ENCODE measurements at regions not wholly inside any gene's neighbourhood (a gene's known extent, or its start where the extent isn't known, plus 50 kb on each side); places are given as distances from the start of the nearest gene placed in this dataset.
"Not testable (repeated sequence)": the region's sequence is repeated elsewhere in the genome, so short reads cannot be mapped to it uniquely, and the experiment has no call there.

DNA sequence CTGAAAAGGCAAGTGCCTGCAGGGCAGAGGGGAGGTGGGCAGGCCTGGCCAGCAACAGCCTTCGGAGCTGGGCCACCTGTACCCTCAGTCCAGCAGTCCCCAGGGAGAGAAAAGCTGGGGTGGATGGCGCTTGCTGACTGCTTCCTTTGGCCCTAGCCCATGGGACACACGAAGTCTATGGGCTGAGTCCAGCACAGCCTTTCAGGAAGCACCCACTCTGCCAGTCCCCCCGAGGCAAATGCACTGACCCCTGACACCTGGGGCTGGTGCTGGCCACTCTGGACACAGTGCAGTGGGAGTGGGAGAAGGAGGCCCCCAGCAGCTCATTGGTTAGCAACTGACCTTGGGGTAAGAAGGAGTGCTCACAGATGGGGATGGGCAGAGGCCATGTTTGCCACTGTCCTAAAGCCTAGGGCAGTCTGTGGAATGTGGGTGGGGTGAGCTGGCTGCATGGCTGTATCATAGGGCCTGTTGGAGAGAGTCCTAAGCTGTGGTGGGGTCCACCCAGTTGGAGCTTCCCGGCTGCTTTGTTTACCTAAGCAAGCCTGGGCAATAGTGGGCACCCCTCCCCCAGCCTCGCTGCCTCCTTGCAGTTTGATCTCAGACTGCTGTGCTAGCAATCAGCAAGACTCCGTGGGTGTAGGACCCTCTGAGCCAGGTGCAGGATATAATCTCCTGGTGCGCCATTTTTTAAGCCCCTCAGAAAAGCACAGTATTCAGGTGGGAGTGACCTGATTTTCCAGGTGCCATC lies 240.2 kb downstream of the ANKRD30B start:
- POLR2A ChIA-PET; H3K4me1 ChIP-seq (ENCODE audit: control insufficient read depth, insufficient read depth, low read length); H3K36me3 ChIP-seq (ENCODE audit: control insufficient read depth in 2 of 2, insufficient read depth in 1 of 2, low read length in 2 of 2); H3K4me3 ChIP-seq (ENCODE audit: low read depth, low read length); H3K27ac ChIP-seq (ENCODE audit: extremely low read depth, low read depth, low read length); H3K9me3 ChIP-seq (ENCODE audit: control insufficient read depth, insufficient read depth, low read depth, low read length): not testable (repeated sequence)
- CTCF ChIA-PET, result interaction anchor here (0.8 kb wide), 1 partner anchor 9 kb away, joined by 4 read pairs; no protein-coding TSS in a partner anchor

DNA sequence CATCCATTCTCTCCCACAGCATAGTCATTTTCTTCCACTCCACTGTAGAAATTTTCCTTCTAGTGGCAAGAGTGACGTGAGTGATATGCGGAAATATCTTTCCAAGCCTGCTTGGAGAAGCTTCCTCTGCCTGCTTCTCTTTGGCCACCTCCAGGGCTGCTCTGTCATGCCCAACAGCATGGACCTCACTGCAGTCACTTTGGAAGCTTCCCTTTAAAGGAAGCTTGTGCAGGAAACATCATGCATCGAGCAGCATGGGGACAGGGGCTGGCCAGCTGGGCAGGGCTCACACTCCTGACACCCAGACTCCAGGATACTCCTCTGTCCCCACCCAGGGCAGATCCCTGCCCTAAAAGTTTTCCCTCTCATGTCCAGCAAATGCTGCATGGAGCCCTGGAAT lies 241.6 kb downstream of the ANKRD30B start:
- POLR2A ChIA-PET; H3K4me3 ChIP-seq (ENCODE audit: low read depth, low read length); H3K9me3 ChIP-seq (ENCODE audit: control insufficient read depth, insufficient read depth, low read depth, low read length); H3K4me1 ChIP-seq (ENCODE audit: control insufficient read depth, insufficient read depth, low read length); H3K27ac ChIP-seq (ENCODE audit: extremely low read depth, low read depth, low read length); H3K36me3 ChIP-seq (ENCODE audit: control insufficient read depth in 2 of 2, insufficient read depth in 1 of 2, low read length in 2 of 2): not testable (repeated sequence)
- CTCF ChIA-PET, result interaction anchor here (2.3 kb wide), 1 partner anchor 11 kb away, joined by 6 read pairs; no protein-coding TSS in a partner anchor

DNA sequence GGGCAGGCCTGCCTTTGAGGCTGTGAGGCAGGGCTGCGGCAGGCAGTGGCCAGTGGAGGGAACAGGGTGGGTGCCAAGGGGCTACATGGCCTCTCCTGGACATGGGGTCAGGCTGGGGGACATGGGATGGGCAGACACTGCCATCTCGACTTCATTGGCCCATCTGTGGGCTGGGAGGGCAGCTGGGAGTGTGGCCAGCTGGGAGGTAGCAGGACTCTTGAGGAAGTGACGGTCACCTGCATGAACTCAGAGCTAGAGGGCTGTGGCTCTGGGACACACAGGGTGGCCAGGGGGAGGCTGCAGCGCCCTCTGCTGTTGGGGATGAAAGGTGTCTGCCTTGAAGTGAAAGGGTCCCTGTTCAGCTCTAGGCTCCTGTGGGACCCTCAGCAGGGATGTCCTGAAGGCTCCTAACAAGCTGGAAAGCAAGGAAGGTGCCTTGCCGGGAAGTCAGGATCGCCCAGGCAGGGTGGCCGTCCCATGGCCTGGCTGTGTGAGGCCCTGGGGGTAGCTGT lies 244.0 kb downstream of the ANKRD30B start:
- H3K4me3 ChIP-seq (ENCODE audit: low read depth, low read length); POLR2A ChIA-PET; H3K4me1 ChIP-seq (ENCODE audit: control insufficient read depth, insufficient read depth, low read length); H3K27ac ChIP-seq (ENCODE audit: extremely low read depth, low read depth, low read length); H3K36me3 ChIP-seq (ENCODE audit: control insufficient read depth in 2 of 2, insufficient read depth in 1 of 2, low read length in 2 of 2); H3K9me3 ChIP-seq (ENCODE audit: control insufficient read depth, insufficient read depth, low read depth, low read length): not testable (repeated sequence)
- CTCF ChIA-PET, result interaction anchor here (1.0 to 2.3 kb wide), 4 partner anchors 11 to 77 kb away, joined by 3 to 6 read pairs (median 4); no protein-coding TSS in a partner anchor

- CTCF ChIA-PET, result interaction anchor here (0.7 to 1.2 kb wide), 3 partner anchors 12 to 144 kb away, joined by 3 to 5 read pairs (median 4); no protein-coding TSS in a partner anchor
- POLR2A ChIA-PET; H3K27ac ChIP-seq (ENCODE audit: extremely low read depth, low read depth, low read length); H3K9me3 ChIP-seq (ENCODE audit: control insufficient read depth, insufficient read depth, low read depth, low read length); H3K36me3 ChIP-seq (ENCODE audit: control insufficient read depth in 2 of 2, insufficient read depth in 1 of 2, low read length in 2 of 2); H3K4me1 ChIP-seq (ENCODE audit: control insufficient read depth, insufficient read depth, low read length); H3K4me3 ChIP-seq (ENCODE audit: low read depth, low read length): not testable (repeated sequence)
Observed at GRCh38 chr18:14992758-14993157, 244.8 kb downstream of the ANKRD30B start.

DNA sequence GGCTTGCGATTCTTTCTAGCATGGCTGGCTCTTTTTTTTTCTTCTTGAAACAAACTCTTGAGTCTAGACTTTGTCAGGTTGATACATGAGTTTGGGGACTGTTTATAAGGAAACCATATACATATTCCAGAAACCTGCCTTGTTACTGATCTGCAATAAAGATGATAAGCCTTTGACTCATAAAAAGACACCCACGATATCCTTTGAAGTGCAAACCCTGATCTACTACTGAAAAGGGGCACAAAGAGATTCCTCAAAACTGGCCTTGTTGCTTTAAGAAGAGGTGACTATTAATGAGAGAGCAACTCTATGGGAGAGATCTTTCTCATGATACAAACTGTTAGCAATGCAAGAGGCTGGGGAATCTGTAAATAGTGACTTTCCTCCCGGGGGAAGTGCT lies 247.1 kb downstream of the ANKRD30B start:
- H3K27ac ChIP-seq (ENCODE audit: extremely low read depth, low read depth, low read length); H3K9me3 ChIP-seq (ENCODE audit: control insufficient read depth, insufficient read depth, low read depth, low read length); H3K36me3 ChIP-seq (ENCODE audit: control insufficient read depth in 2 of 2, insufficient read depth in 1 of 2, low read length in 2 of 2); CTCF ChIA-PET; H3K4me3 ChIP-seq (ENCODE audit: low read depth, low read length); POLR2A ChIA-PET; H3K4me1 ChIP-seq (ENCODE audit: control insufficient read depth, insufficient read depth, low read length): not testable (repeated sequence)

GRCh38 chr18:14997357-14997756 lies 249.4 kb downstream of the ANKRD30B start:
- Histone ChIP-seq H3K4me3 (ENCODE audit: low read depth, low read length) (no peak overlapping the region), H3K36me3 (ENCODE audit: control insufficient read depth in 2 of 2, insufficient read depth in 1 of 2, low read length in 2 of 2) (no peaks in the 10 kb centered on the region), H3K9me3 (ENCODE audit: control insufficient read depth, insufficient read depth, low read depth, low read length) (no peaks in the 10 kb centered on the region), H3K4me1 (ENCODE audit: control insufficient read depth, insufficient read depth, low read length) (no peaks in the 10 kb centered on the region), H3K27ac (ENCODE audit: extremely low read depth, low read depth, low read length) (no peak overlapping the region)
- ChIA-PET CTCF (interaction anchor here (0.7 kb wide), 1 partner anchor 1354 kb away, joined by 3 read pairs; no protein-coding TSS in a partner anchor), POLR2A (no interaction called here)
- TF ChIP-seq MZF1 (tag by site-specific recombination; IDR thresholded peaks at IDR 0.05; ENCODE audit: borderline replicate concordance) (no peak), ZNF510 (tag by site-specific recombination; IDR thresholded peaks at IDR 0.05; ENCODE audit: insufficient replicate concordance) (no peak)

DNA sequence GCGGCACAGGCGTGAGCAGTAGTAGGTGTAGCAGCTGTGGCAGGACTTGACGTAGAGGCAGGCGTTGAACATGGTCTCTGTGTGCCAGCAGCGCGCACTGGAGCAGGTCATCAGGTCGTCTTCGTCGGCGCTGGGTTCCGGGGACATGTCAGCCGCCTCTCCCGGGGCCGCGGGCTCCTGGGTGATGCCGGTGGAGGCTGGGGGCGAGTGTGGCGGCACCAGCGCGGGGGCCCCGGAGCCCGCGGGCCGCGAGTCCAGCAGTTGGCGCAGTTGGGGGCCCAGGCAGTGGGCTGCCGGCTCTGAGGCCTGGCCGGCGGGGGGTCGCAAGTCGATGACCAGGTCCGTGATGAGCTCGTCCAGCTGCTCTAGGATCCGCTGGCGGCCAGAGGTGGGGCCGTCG lies 249.9 kb downstream of the ANKRD30B start:
- H3K27ac ChIP-seq (ENCODE audit: extremely low read depth, low read depth, low read length); CTCF ChIA-PET; POLR2A ChIA-PET: not testable (repeated sequence)

GRCh38 chr18:14998360-14999042 lies 250.5 kb downstream of the ANKRD30B start:
- CTCF ChIA-PET; H3K9me3 ChIP-seq (ENCODE audit: control insufficient read depth, insufficient read depth, low read depth, low read length): not testable (repeated sequence)

More for the DNA sequence above, 249.9 kb downstream of the ANKRD30B start:
- H3K9me3 ChIP-seq (ENCODE audit: control insufficient read depth, insufficient read depth, low read depth, low read length); H3K4me3 ChIP-seq (ENCODE audit: low read depth, low read length); H3K36me3 ChIP-seq (ENCODE audit: control insufficient read depth in 2 of 2, insufficient read depth in 1 of 2, low read length in 2 of 2); H3K4me1 ChIP-seq (ENCODE audit: control insufficient read depth, insufficient read depth, low read length): not testable (repeated sequence)

More at GRCh38 chr18:14998360-14999042, 250.5 kb downstream of the ANKRD30B start:
- H3K4me3 ChIP-seq (ENCODE audit: low read depth, low read length); H3K36me3 ChIP-seq (ENCODE audit: control insufficient read depth in 2 of 2, insufficient read depth in 1 of 2, low read length in 2 of 2); H3K4me1 ChIP-seq (ENCODE audit: control insufficient read depth, insufficient read depth, low read length); POLR2A ChIA-PET; H3K27ac ChIP-seq (ENCODE audit: extremely low read depth, low read depth, low read length): not testable (repeated sequence)
